A673 (cell line): ENCODE measurements at regions not wholly inside any gene's neighbourhood (a gene's known extent, or its start where the extent isn't known, plus 50 kb on each side); places are given as distances from the start of the nearest gene placed in this dataset.

Experiments
- EZH2 ChIP-seq: fragments of 200-600 bp; sonication (generic); IDR thresholded peaks from 2 replicates; pipeline ENCODE4 v1.6.1; 2017; ENCODE audit warnings: borderline replicate concordance, low read depth, mild to moderate bottlenecking, mixed read lengths, antibody characterized with exemption, low read length; ENCODE audit not compliant: poor library complexity, severe bottlenecking
- TF ChIP-seq, protein P1 (sequence below): fragments of 300-800, 200-600 bp; sonication (generic); conservative IDR thresholded peaks from 2 replicates; pipeline ENCODE4 v1.5.1; 2017; ENCODE audit warnings: low read depth, mild to moderate bottlenecking, antibody characterized with exemption, low read length, moderate library complexity, mixed read lengths

DNA sequence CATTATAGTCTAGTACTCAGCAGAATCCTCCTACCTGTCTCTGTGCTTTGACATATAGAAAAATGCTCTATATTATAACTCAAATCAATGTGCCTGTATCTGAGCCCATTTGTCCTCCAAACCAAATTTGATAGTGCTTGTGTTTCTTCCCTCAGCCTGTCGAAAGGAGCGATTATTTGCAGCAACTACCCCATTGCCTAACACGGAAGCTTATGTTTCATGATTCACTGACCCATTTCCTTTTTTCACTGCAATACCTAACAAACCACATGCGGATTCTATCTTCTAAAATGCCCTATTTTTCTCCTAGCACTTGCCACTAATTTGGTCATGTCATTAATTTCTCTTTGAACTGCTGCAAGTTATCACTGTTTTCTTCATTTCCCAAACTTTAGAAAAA is 1220.6 kb upstream of the CADM2 start:
- TF ChIP-seq, protein P1, sequence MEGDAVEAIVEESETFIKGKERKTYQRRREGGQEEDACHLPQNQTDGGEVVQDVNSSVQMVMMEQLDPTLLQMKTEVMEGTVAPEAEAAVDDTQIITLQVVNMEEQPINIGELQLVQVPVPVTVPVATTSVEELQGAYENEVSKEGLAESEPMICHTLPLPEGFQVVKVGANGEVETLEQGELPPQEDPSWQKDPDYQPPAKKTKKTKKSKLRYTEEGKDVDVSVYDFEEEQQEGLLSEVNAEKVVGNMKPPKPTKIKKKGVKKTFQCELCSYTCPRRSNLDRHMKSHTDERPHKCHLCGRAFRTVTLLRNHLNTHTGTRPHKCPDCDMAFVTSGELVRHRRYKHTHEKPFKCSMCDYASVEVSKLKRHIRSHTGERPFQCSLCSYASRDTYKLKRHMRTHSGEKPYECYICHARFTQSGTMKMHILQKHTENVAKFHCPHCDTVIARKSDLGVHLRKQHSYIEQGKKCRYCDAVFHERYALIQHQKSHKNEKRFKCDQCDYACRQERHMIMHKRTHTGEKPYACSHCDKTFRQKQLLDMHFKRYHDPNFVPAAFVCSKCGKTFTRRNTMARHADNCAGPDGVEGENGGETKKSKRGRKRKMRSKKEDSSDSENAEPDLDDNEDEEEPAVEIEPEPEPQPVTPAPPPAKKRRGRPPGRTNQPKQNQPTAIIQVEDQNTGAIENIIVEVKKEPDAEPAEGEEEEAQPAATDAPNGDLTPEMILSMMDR: no peak
- no peak for TF ChIP-seq EZH2
